Body of pancreas (tissue), 4 donors: ENCODE measurements at regions not wholly inside any gene's neighbourhood (a gene's known extent, or its start where the extent isn't known, plus 50 kb on each side); places are given as distances from the start of the nearest gene placed in this dataset.

Experiments
- CTCF ChIP-seq, 7 experiments: fragments of 450-650 bp in 4 of 7; fragments of 200-600 bp in 3 of 7; sonication (generic) in 3 of 7; IDR thresholded peaks; one replicate each; pipeline ENCODE4 v1.5.1; 2016 to 2019; ENCODE audit warnings: antibody characterized with exemption in 7 of 7
- POLR2A ChIP-seq, 3 donors: fragments of 450-650 bp; IDR thresholded peaks; one replicate each; pipeline ENCODE4 v1.6.1; 2016; ENCODE audit warnings: antibody characterized with exemption in 3 of 3, mild to moderate bottlenecking in 2 of 3

GRCh38 chr5:159395202-159395601 is 64.9 kb upstream of the IL12B start:
- no peak for TF ChIP-seq CTCF (IDR thresholded peaks at IDR 0.05)
- TF ChIP-seq POLR2A (IDR thresholded peaks at IDR 0.05): no peak
